SK-N-SH (cell line): ENCODE measurements at regions not wholly inside any gene's neighbourhood (a gene's known extent, or its start where the extent isn't known, plus 50 kb on each side); places are given as distances from the start of the nearest gene placed in this dataset.

Source experiments
- CTCF ChIA-PET: fragments of 300-600, 350-600 bp; formaldehyde crosslinking; extraction: SDS; loops from one replicate; lab custom pipeline; 2021; lab: Yijun Ruan, JAX
- POLR2A ChIA-PET: fragments of 350-600 bp; sonication (Branson Sonifier 250); formaldehyde crosslinking; extraction: SDS; loops from one replicate; lab custom pipeline; 2020; ENCODE audit warnings: antibody characterized with exemption, inconsistent platforms; lab: Yijun Ruan, JAX
- DNase-seq: peaks from one replicate; pipeline ENCODE4 v3.0.0; 2012
- H2AFZ ChIP-seq: fragments of 200-600 bp; sonication (generic); 2 replicates; pipeline ENCODE4 v1.8.1; 2016; ENCODE audit warnings: antibody characterized with exemption, mild to moderate bottlenecking, low read depth
- H3F3A ChIP-seq: fragments of 200-600 bp; sonication (generic); replicated peaks from 2 replicates; pipeline ENCODE3; 2016; ENCODE audit warnings: antibody characterized with exemption, mild to moderate bottlenecking; ENCODE audit not compliant: insufficient read depth
- H3K27ac ChIP-seq, 2 experiments: fragments of 200-500 bp in 1 of 2; fragments of 200-600 bp in 1 of 2; sonication (Bioruptor generic) in 1 of 2; sonication (generic), shearing (Covaris generic) in 1 of 2; 2 replicates each; pipeline versions ENCODE4 v1.5.1 to v1.6.1; 2014 to 2016; ENCODE audit warnings: low read depth in 2 of 2, inconsistent platforms in 1 of 2, low read length in 1 of 2, mild to moderate bottlenecking in 1 of 2, mixed read lengths in 1 of 2
- H3K27me3 ChIP-seq: fragments of 200-600 bp; sonication (generic), shearing (Covaris generic); 2 replicates; pipeline ENCODE4 v1.6.1; 2016; ENCODE audit warnings: mixed run types; ENCODE audit not compliant: insufficient read depth
- H3K36me3 ChIP-seq, 2 experiments: fragments of 200-500 bp in 1 of 2; fragments of 200-600 bp in 1 of 2; sonication (Bioruptor generic) in 1 of 2; sonication (generic) in 1 of 2; replicated peaks in 1 of 2; 2 replicates each; pipeline versions ENCODE3 to v1.5.1; 2014 to 2016; ENCODE audit warnings: low read length in 1 of 2, mild to moderate bottlenecking in 1 of 2; ENCODE audit not compliant: insufficient read depth in 2 of 2, control insufficient read depth in 1 of 2
- H3K4me1 ChIP-seq, 2 experiments: fragments of 200-500 bp in 1 of 2; fragments of 200-600 bp in 1 of 2; sonication (Bioruptor generic) in 1 of 2; sonication (generic), shearing (Covaris generic) in 1 of 2; 2 replicates each; pipeline versions ENCODE4 v1.5.1 to v1.6.1; 2014 to 2016; ENCODE audit warnings: low read depth in 1 of 2, low read length in 1 of 2, mixed run types in 1 of 2; ENCODE audit not compliant: insufficient read depth in 2 of 2, control insufficient read depth in 1 of 2
- H3K4me2 ChIP-seq: fragments of 200-600 bp; sonication (generic), shearing (Covaris generic); 2 replicates; pipeline ENCODE4 v1.6.1; 2017; ENCODE audit warnings: mixed run types
- H3K4me3 ChIP-seq, 2 experiments: fragments of 200-500 bp in 1 of 2; fragments of 200-600 bp in 1 of 2; sonication (Bioruptor generic) in 1 of 2; sonication (generic), shearing (Covaris generic) in 1 of 2; 2 replicates each; pipeline versions ENCODE4 v1.5.1 to v1.8.1; 2014 to 2016; ENCODE audit warnings: low read depth in 2 of 2, inconsistent platforms in 1 of 2, low read length in 1 of 2, mild to moderate bottlenecking in 1 of 2, mixed read lengths in 1 of 2, moderate library complexity in 1 of 2
- H3K79me2 ChIP-seq: fragments of 200-600 bp; sonication (generic); 2 replicates; pipeline ENCODE4 v1.8.1; 2017; ENCODE audit warnings: mild to moderate bottlenecking; ENCODE audit not compliant: insufficient read depth
- H3K9ac ChIP-seq: fragments of 200-600 bp; sonication (generic); 2 replicates; pipeline ENCODE4 v1.6.1; 2017; ENCODE audit warnings: mixed run types
- H3K9me2 ChIP-seq: fragments of 200-600 bp; sonication (generic); 2 replicates; pipeline ENCODE4 v1.6.1; 2017; ENCODE audit warnings: mixed run types
- H3K9me3 ChIP-seq: fragments of 200-600 bp; sonication (generic); 2 replicates; pipeline ENCODE4 v1.6.1; 2017; ENCODE audit warnings: mixed run types, mild to moderate bottlenecking, moderate library complexity
- H4K20me1 ChIP-seq: fragments of 200-600 bp; sonication (generic); 2 replicates; pipeline ENCODE4 v1.6.1; 2017; ENCODE audit warnings: mild to moderate bottlenecking, mixed run types; ENCODE audit not compliant: insufficient read depth
- ELF1 ChIP-seq: IDR thresholded peaks from 2 replicates; pipeline ENCODE4 v1.4.0; 2012
- EP300 ChIP-seq, 2 experiments: IDR thresholded peaks; 2 replicates each; pipeline versions ENCODE4 v1.4.0 to v1.6.1; 2012; ENCODE audit warnings: borderline replicate concordance in 1 of 2, low read depth in 1 of 2, low read length in 1 of 2
- FOXJ3 ChIP-seq: sonication (generic); formaldehyde crosslinking; IDR thresholded peaks from 2 replicates; pipeline ENCODE4 v1.5.1; 2020; ENCODE audit warnings: mild to moderate bottlenecking, missing genetic modification reagents
- GABPA ChIP-seq: IDR thresholded peaks from 2 replicates; pipeline ENCODE4 v1.4.0; 2012; ENCODE audit warnings: low read depth, mild to moderate bottlenecking
- JUND ChIP-seq: IDR thresholded peaks from 2 replicates; pipeline ENCODE4 v1.4.0; 2012
- NFIC ChIP-seq: IDR thresholded peaks from 2 replicates; pipeline ENCODE4 v1.4.0; 2012; ENCODE audit warnings: borderline replicate concordance
- NRF1 ChIP-seq: IDR thresholded peaks from 2 replicates; pipeline ENCODE4 v1.6.1; 2012; ENCODE audit warnings: low read depth, mild to moderate bottlenecking, low read length
- RAD21 ChIP-seq: IDR thresholded peaks from 2 replicates; pipeline ENCODE4 v1.6.1; 2012; ENCODE audit warnings: mild to moderate bottlenecking, low read length
- RXRA ChIP-seq: IDR thresholded peaks from 2 replicates; pipeline ENCODE4 v1.4.0; 2012; ENCODE audit warnings: low read depth, mild to moderate bottlenecking, borderline replicate concordance
- SIN3A ChIP-seq: IDR thresholded peaks from 2 replicates; pipeline ENCODE4 v1.6.1; 2012; ENCODE audit warnings: low read depth, mild to moderate bottlenecking, low read length, moderate library complexity, borderline replicate concordance
- TAF1 ChIP-seq: IDR thresholded peaks from 2 replicates; pipeline ENCODE4 v1.6.1; 2012; ENCODE audit warnings: low read depth, mild to moderate bottlenecking, low read length, moderate library complexity, borderline replicate concordance
- TCF12 ChIP-seq: IDR thresholded peaks from 2 replicates; pipeline ENCODE4 v1.4.0; 2012
- TEAD4 ChIP-seq: IDR thresholded peaks from 2 replicates; pipeline ENCODE4 v1.4.0; 2012; ENCODE audit warnings: mild to moderate bottlenecking, borderline replicate concordance; ENCODE audit not compliant: insufficient read depth
- YY1 ChIP-seq: IDR thresholded peaks from 2 replicates; pipeline ENCODE4 v1.4.0; 2012; ENCODE audit warnings: low read depth, mild to moderate bottlenecking
- WGBS: methylation state at CpG from one replicate; pipeline ENCODE4 v1.1.6; 2017; ENCODE audit warnings: low lambda C conversion rate; 5-methylcytosine and 5-hydroxymethylcytosine counted together
- TF ChIP-seq, protein P1 (sequence below): IDR thresholded peaks from 2 replicates; pipeline ENCODE4 v1.4.0; 2012; ENCODE audit warnings: low read depth
- TF ChIP-seq, protein P2 (sequence below): fragments of 150-350 bp; IDR thresholded peaks from 2 replicates; pipeline ENCODE4 v1.6.1; 2017; ENCODE audit warnings: antibody characterized with exemption, low read length, low read depth, borderline replicate concordance
- TF ChIP-seq, protein P3 (sequence below): fragments of 200-600 bp; sonication (generic); IDR thresholded peaks from 2 replicates; pipeline ENCODE4 v1.6.1; 2017; ENCODE audit warnings: antibody characterized with exemption, mild to moderate bottlenecking, moderate library complexity
- TF ChIP-seq, protein P4 (sequence below): IDR thresholded peaks from 2 replicates; pipeline ENCODE4 v1.4.0; 2012; ENCODE audit warnings: low read depth, borderline replicate concordance

DNA sequence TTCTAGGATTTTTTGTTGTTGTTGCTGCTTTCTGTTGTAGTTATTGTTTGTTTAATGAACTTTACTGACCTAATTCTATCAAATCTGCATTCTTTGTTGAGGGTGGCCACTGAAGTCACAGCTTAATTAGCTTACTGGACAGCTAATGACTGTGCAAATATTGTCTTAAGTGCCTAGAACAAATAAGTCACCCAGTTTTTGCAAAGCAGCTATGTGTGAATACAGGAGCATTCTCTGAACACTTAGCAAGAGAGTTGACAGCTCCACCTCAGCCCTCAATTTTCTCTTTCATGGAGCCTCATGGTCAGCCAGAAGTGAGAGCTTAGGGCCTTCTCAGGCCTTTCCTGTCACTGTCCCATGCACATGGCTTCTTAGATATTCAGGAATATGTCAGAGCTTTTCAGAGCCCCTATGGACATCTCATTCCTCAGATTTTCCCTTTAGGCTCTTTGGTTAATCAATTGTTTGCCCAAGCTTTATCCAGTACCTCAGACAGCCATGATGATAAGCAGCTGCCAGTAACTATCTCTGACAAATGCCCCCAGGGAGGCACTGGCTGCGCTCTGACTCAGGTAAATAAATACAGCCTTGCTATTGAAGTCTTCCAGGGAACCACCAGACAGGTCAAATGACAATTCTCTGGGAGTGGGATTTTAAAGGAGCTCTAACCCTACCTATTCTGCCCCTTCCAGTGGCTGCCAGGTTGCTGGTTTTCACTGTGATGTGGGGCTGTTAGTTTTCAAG is 241.4 kb upstream of the IL12B start:
- no peak overlapping the region for H3K4me3 ChIP-seq
- no peaks in the 10 kb centered on the region for H4K20me1 ChIP-seq
- 38% methylated on average over 1 of the region's 1 CpG for WGBS
- H3K9me2 ChIP-seq, result no peaks in the 10 kb centered on the region
- H3K9me3 ChIP-seq, result no peaks in the 10 kb centered on the region
- no peaks in the 10 kb centered on the region for H3F3A ChIP-seq
- CTCF ChIA-PET, result no interaction called here
- H2AFZ ChIP-seq, result no peak overlapping the region
- H3K4me1 ChIP-seq, result no peaks in the 10 kb centered on the region
- H3K36me3 ChIP-seq, result peaks cover 0 to 2% of the 10 kb centered on the region in 2 experiments
- no peak for DNase-seq
- no peak overlapping the region for H3K4me2 ChIP-seq
- no peak overlapping the region for H3K27ac ChIP-seq
- H3K27me3 ChIP-seq, result no peaks in the 10 kb centered on the region
- no peak overlapping the region for H3K9ac ChIP-seq
- H3K79me2 ChIP-seq, result no peaks in the 10 kb centered on the region
- TF ChIP-seq NRF1, result no peak
- TF ChIP-seq, protein P1, sequence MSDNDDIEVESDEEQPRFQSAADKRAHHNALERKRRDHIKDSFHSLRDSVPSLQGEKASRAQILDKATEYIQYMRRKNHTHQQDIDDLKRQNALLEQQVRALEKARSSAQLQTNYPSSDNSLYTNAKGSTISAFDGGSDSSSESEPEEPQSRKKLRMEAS, result no peak
- TF ChIP-seq, protein P2, sequence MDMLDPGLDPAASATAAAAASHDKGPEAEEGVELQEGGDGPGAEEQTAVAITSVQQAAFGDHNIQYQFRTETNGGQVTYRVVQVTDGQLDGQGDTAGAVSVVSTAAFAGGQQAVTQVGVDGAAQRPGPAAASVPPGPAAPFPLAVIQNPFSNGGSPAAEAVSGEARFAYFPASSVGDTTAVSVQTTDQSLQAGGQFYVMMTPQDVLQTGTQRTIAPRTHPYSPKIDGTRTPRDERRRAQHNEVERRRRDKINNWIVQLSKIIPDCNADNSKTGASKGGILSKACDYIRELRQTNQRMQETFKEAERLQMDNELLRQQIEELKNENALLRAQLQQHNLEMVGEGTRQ, result no peak
- no peak for TF ChIP-seq SIN3A
- no peak for TF ChIP-seq TCF12
- no peak for TF ChIP-seq FOXJ3 (CRISPR knock-in tag)
- TF ChIP-seq GABPA, result no peak
- TF ChIP-seq YY1, result no peak
- TF ChIP-seq RAD21, result no peak
- TF ChIP-seq RXRA, result no peak
- TF ChIP-seq NFIC, result no peak
- TF ChIP-seq, protein P3, sequence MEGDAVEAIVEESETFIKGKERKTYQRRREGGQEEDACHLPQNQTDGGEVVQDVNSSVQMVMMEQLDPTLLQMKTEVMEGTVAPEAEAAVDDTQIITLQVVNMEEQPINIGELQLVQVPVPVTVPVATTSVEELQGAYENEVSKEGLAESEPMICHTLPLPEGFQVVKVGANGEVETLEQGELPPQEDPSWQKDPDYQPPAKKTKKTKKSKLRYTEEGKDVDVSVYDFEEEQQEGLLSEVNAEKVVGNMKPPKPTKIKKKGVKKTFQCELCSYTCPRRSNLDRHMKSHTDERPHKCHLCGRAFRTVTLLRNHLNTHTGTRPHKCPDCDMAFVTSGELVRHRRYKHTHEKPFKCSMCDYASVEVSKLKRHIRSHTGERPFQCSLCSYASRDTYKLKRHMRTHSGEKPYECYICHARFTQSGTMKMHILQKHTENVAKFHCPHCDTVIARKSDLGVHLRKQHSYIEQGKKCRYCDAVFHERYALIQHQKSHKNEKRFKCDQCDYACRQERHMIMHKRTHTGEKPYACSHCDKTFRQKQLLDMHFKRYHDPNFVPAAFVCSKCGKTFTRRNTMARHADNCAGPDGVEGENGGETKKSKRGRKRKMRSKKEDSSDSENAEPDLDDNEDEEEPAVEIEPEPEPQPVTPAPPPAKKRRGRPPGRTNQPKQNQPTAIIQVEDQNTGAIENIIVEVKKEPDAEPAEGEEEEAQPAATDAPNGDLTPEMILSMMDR, result no peak
- TF ChIP-seq TEAD4, result no peak
- no peak for TF ChIP-seq JUND
- no peak for TF ChIP-seq ELF1
- TF ChIP-seq TAF1, result no peak
- no peak for TF ChIP-seq EP300 (IDR thresholded peaks at IDR 0.05; ENCODE audit: borderline replicate concordance in 1 of 2, low read depth in 1 of 2, low read length in 1 of 2)
- TF ChIP-seq, protein P4, sequence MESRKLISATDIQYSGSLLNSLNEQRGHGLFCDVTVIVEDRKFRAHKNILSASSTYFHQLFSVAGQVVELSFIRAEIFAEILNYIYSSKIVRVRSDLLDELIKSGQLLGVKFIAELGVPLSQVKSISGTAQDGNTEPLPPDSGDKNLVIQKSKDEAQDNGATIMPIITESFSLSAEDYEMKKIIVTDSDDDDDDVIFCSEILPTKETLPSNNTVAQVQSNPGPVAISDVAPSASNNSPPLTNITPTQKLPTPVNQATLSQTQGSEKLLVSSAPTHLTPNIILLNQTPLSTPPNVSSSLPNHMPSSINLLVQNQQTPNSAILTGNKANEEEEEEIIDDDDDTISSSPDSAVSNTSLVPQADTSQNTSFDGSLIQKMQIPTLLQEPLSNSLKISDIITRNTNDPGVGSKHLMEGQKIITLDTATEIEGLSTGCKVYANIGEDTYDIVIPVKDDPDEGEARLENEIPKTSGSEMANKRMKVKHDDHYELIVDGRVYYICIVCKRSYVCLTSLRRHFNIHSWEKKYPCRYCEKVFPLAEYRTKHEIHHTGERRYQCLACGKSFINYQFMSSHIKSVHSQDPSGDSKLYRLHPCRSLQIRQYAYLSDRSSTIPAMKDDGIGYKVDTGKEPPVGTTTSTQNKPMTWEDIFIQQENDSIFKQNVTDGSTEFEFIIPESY, result no peak
- TF ChIP-seq, all 33 proteins: peak for 0
- POLR2A ChIA-PET, result no interaction called here
